Kidney (tissue), 13 donors: ENCODE measurements at regions not wholly inside any gene's neighbourhood (a gene's known extent, or its start where the extent isn't known, plus 50 kb on each side); places are given as distances from the start of the nearest gene placed in this dataset.

Source experiments
- DNase-seq, 5 donors: peaks; one replicate each; pipeline ENCODE4 v3.0.0-alpha.2; 2013 to 2020
- FAIRE-seq: peaks from 2 replicates; lab custom pipeline; 2012; peaks lifted over from hg19 to GRCh38; lab: Jason Lieb, UNC
- H3K27ac ChIP-seq, 2 donors: one replicate each; pipeline ENCODE4 v1.7.0; 2013; ENCODE audit warnings: low read depth in 2 of 2, low read length in 2 of 2, inconsistent platforms in 1 of 2
- H3K27me3 ChIP-seq: one replicate; pipeline ENCODE4 v1.7.1; 2013; ENCODE audit warnings: low read length, inconsistent platforms; ENCODE audit not compliant: control insufficient read depth, insufficient read depth
- H3K36me3 ChIP-seq, 3 donors: one replicate each; pipeline versions ENCODE4 v1.7.0 to v1.7.1; 2013; ENCODE audit warnings: low read length in 3 of 3, control low read depth in 1 of 3, inconsistent platforms in 1 of 3; ENCODE audit not compliant: insufficient read depth in 3 of 3, control insufficient read depth in 2 of 3
- H3K4me1 ChIP-seq, 3 donors: one replicate each; pipeline versions ENCODE4 v1.7.0 to v1.7.1; 2013; ENCODE audit warnings: low read length in 3 of 3, inconsistent platforms in 1 of 3, low read depth in 1 of 3; ENCODE audit not compliant: control insufficient read depth in 2 of 3, insufficient read depth in 2 of 3
- H3K4me3 ChIP-seq, 3 donors: one replicate each; pipeline versions ENCODE4 v1.7.0 to v1.8.1; 2013; ENCODE audit warnings: low read length in 3 of 3, control low read depth in 1 of 3, inconsistent platforms in 1 of 3
- H3K9ac ChIP-seq, 3 donors: one replicate each; pipeline versions ENCODE4 v1.7.0 to v1.7.1; 2013; ENCODE audit warnings: low read length in 3 of 3, control low read depth in 1 of 3, inconsistent platforms in 1 of 3
- H3K9me3 ChIP-seq, 3 donors: one replicate each; pipeline versions ENCODE4 v1.7.0 to v1.7.1; 2013; ENCODE audit warnings: low read length in 3 of 3, control low read depth in 1 of 3, inconsistent platforms in 1 of 3; ENCODE audit not compliant: control insufficient read depth in 2 of 3, insufficient read depth in 1 of 3
- CTCF ChIP-seq: IDR thresholded peaks from 3 replicates; pipeline ENCODE4 v1.5.1; 2012; ENCODE audit warnings: mild to moderate bottlenecking, moderate library complexity, borderline replicate concordance; ENCODE audit not compliant: insufficient read depth; ENCODE audit errors: extremely low read depth
- intact Hi-C: fragments of 100-400 bp; cut with DNase I; formaldehyde crosslinking; loops from one replicate; pipeline ENCODE4 v1.11.1; 2022
- donor health status: control.
- donor health status: control.
- donor health status: control.
- donor health status: control.
- donor health status: control.
- donor health status: DM: yes; HTN: yes; CAD: no.
- donor health status: Normal renal cell carcinoma (clear cell type).

- no peaks in the 10 kb centered on the region for H3K36me3 ChIP-seq
- H3K4me1 ChIP-seq, result no peaks in the 10 kb centered on the region
- no peaks in the 10 kb centered on the region for H3K9me3 ChIP-seq
- H3K4me3 ChIP-seq, result no peak overlapping the region
- intact Hi-C loops, result no loop called here
- no peaks in the 10 kb centered on the region for H3K27me3 ChIP-seq
- FAIRE-seq, result peak; percentile 49
- H3K9ac ChIP-seq, result no peak overlapping the region
- DNase-seq, result no peak
- no peak overlapping the region for H3K27ac ChIP-seq
- TF ChIP-seq CTCF, result no peak
Measured at GRCh38 chr9:115285836-115286235, 167.9 kb upstream of the TNC start.

DNA sequence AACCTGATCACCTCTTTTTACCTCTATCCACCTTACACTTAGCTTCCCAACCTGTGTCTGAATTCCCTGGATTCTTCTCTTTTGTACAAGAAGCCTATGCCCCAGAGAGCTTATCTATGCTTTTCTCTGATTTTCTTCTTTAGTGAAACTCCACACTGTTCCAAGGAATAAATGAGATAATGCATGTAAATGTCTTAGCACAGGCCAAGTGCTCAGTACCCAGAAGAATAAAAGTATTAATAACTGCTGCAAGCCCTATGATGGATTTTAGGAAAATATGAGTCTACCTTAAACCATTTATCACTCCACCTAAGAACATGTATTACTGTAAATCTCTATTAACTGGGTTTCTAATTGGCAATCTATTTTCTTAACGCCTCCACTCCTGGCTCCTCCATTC lies 168.5 kb upstream of the TNC start:
- Histone ChIP-seq H3K9me3 (no peaks in the 10 kb centered on the region), H3K27ac (no peak overlapping the region), H3K36me3 (no peaks in the 10 kb centered on the region), H3K9ac (no peak overlapping the region), H3K4me3 (no peak overlapping the region), H3K27me3 (no peaks in the 10 kb centered on the region), H3K4me1 (no peaks in the 10 kb centered on the region)
- DNase-seq (no peak), FAIRE-seq (no peak)
- TF ChIP-seq CTCF, result no peak
- intact Hi-C loops, result no loop called here

DNA sequence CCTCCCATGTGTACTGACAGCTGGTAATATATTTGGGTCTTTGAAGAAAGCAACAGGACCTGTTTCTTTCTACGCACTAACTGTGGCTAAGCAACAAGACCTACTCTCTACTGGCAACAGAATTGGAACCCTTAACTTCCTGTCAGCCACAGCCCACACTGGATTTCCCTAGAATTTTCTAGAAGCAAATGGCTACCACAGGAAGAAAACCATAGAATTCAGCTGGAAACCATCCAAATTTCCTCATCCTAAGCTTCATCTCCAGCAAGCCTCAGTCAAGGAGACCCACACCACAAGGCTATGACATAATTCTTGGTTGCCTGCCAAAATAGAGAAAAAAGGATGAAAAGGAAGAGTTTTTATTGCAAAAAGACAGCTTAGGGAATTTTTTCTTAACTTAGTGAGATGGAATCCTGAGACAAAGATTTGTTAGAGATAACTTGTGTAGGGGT lies 171.8 kb upstream of the TNC start:
- intact Hi-C loops, result no loop called here
- no peak overlapping the region for H3K4me3 ChIP-seq
- no peak for FAIRE-seq
- TF ChIP-seq CTCF, result no peak
- DNase-seq, result peak in 2 of 5 donors; percentile 46 to 75
- H3K9me3 ChIP-seq, result no peaks in the 10 kb centered on the region
- no peak overlapping the region for H3K27ac ChIP-seq
- H3K4me1 ChIP-seq, result no peaks in the 10 kb centered on the region
- H3K36me3 ChIP-seq, result no peaks in the 10 kb centered on the region
- H3K9ac ChIP-seq, result no peak overlapping the region
- no peaks in the 10 kb centered on the region for H3K27me3 ChIP-seq

DNA sequence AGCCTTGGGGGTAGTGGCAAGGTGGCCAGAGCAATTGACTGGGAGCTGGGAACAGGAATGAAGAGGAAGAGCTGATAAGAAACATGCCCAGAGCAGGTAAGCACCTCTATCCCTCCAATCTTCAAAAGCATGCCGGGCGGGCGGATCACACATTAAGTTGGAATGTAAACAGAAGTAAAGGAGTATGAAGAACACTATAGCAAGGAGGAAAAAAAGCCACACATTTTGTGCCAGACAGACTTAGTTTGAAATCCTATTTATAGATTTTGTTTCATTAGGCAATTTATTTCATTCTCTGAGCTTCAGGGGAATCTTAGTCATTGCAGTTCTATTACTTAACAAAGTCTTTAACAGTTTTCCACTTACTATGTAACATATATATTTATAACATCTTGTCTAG lies 173.9 kb upstream of the TNC start:
- Histone ChIP-seq H3K4me3 (no peak overlapping the region), H3K27ac (no peak overlapping the region), H3K36me3 (no peaks in the 10 kb centered on the region), H3K9ac (no peak overlapping the region), H3K9me3 (no peaks in the 10 kb centered on the region), H3K27me3 (no peaks in the 10 kb centered on the region), H3K4me1 (no peaks in the 10 kb centered on the region)
- TF ChIP-seq CTCF, result no peak
- FAIRE-seq, result no peak
- intact Hi-C loops, result no loop called here
- no peak for DNase-seq
